Kidney (tissue), 13 donors: ENCODE measurements at regions not wholly inside any gene's neighbourhood (a gene's known extent, or its start where the extent isn't known, plus 50 kb on each side); places are given as distances from the start of the nearest gene placed in this dataset.

Experiments used
- DNase-seq, 5 donors: peaks; one replicate each; pipeline ENCODE4 v3.0.0-alpha.2; 2013 to 2020
- FAIRE-seq: peaks from 2 replicates; lab custom pipeline; 2012; peaks lifted over from hg19 to GRCh38; lab: Jason Lieb, UNC
- H3K27ac ChIP-seq, 2 donors: one replicate each; pipeline ENCODE4 v1.7.0; 2013; ENCODE audit warnings: low read depth in 2 of 2, low read length in 2 of 2, inconsistent platforms in 1 of 2
- H3K27me3 ChIP-seq: one replicate; pipeline ENCODE4 v1.7.1; 2013; ENCODE audit warnings: low read length, inconsistent platforms; ENCODE audit not compliant: control insufficient read depth, insufficient read depth
- H3K36me3 ChIP-seq, 3 donors: one replicate each; pipeline versions ENCODE4 v1.7.0 to v1.7.1; 2013; ENCODE audit warnings: low read length in 3 of 3, control low read depth in 1 of 3, inconsistent platforms in 1 of 3; ENCODE audit not compliant: insufficient read depth in 3 of 3, control insufficient read depth in 2 of 3
- H3K4me1 ChIP-seq, 3 donors: one replicate each; pipeline versions ENCODE4 v1.7.0 to v1.7.1; 2013; ENCODE audit warnings: low read length in 3 of 3, inconsistent platforms in 1 of 3, low read depth in 1 of 3; ENCODE audit not compliant: control insufficient read depth in 2 of 3, insufficient read depth in 2 of 3
- H3K4me3 ChIP-seq, 3 donors: one replicate each; pipeline versions ENCODE4 v1.7.0 to v1.8.1; 2013; ENCODE audit warnings: low read length in 3 of 3, control low read depth in 1 of 3, inconsistent platforms in 1 of 3
- H3K9ac ChIP-seq, 3 donors: one replicate each; pipeline versions ENCODE4 v1.7.0 to v1.7.1; 2013; ENCODE audit warnings: low read length in 3 of 3, control low read depth in 1 of 3, inconsistent platforms in 1 of 3
- H3K9me3 ChIP-seq, 3 donors: one replicate each; pipeline versions ENCODE4 v1.7.0 to v1.7.1; 2013; ENCODE audit warnings: low read length in 3 of 3, control low read depth in 1 of 3, inconsistent platforms in 1 of 3; ENCODE audit not compliant: control insufficient read depth in 2 of 3, insufficient read depth in 1 of 3
- CTCF ChIP-seq: IDR thresholded peaks from 3 replicates; pipeline ENCODE4 v1.5.1; 2012; ENCODE audit warnings: mild to moderate bottlenecking, moderate library complexity, borderline replicate concordance; ENCODE audit not compliant: insufficient read depth; ENCODE audit errors: extremely low read depth
- intact Hi-C: fragments of 100-400 bp; cut with DNase I; formaldehyde crosslinking; loops from one replicate; pipeline ENCODE4 v1.11.1; 2022
- donor health status: control.
- donor health status: control.
- donor health status: control.
- donor health status: control.
- donor health status: control.
- donor health status: DM: yes; HTN: yes; CAD: no.
- donor health status: Normal renal cell carcinoma (clear cell type).

GRCh38 chr6:50143011-50143719, 93.4 kb upstream of the DEFB112 start:
- DNase-seq, result no peak
- Histone ChIP-seq H3K4me1 (no peaks in the 10 kb centered on the region), H3K36me3 (no peaks in the 10 kb centered on the region), H3K27ac (no peak overlapping the region), H3K9ac (no peak overlapping the region), H3K27me3 (no peaks in the 10 kb centered on the region), H3K4me3 (no peak overlapping the region), H3K9me3 (no peaks in the 10 kb centered on the region)
- FAIRE-seq, result no peak
- no peak for TF ChIP-seq CTCF
- intact Hi-C loops, result no loop called here

- Histone ChIP-seq H3K27ac (no peak overlapping the region), H3K4me1 (no peaks in the 10 kb centered on the region), H3K9me3 (no peaks in the 10 kb centered on the region), H3K4me3 (no peak overlapping the region), H3K36me3 (no peaks in the 10 kb centered on the region), H3K9ac (no peak overlapping the region), H3K27me3 (no peaks in the 10 kb centered on the region)
- FAIRE-seq, result no peak
- DNase-seq, result peak in 1 of 5 donors; percentile 2
- intact Hi-C loops, result no loop called here
- peak; percentile 11 for TF ChIP-seq CTCF
Observed at GRCh38 chr6:50145125-50145524, 95.4 kb upstream of the DEFB112 start.

- DNase-seq (no peak), FAIRE-seq (no peak)
- Histone ChIP-seq H3K9me3 (no peaks in the 10 kb centered on the region), H3K36me3 (no peaks in the 10 kb centered on the region), H3K9ac (no peak overlapping the region), H3K4me1 (no peaks in the 10 kb centered on the region), H3K4me3 (no peak overlapping the region), H3K27me3 (no peaks in the 10 kb centered on the region), H3K27ac (no peak overlapping the region)
- intact Hi-C loops, result no loop called here
- no peak for TF ChIP-seq CTCF
Observed at GRCh38 chr6:50147371-50147770, 97.6 kb upstream of the DEFB112 start.

GRCh38 chr6:50180646-50181045, 130.9 kb upstream of the DEFB112 start:
- H3K27me3 ChIP-seq, result no peaks in the 10 kb centered on the region
- no peak for FAIRE-seq

More at GRCh38 chr6:50180646-50181045, 130.9 kb upstream of the DEFB112 start:
- Histone ChIP-seq H3K9me3 (no peaks in the 10 kb centered on the region), H3K36me3 (no peaks in the 10 kb centered on the region), H3K4me1 (no peaks in the 10 kb centered on the region), H3K4me3 (no peak overlapping the region), H3K27ac (no peak overlapping the region), H3K9ac (no peak overlapping the region)
- DNase-seq, result no peak
- TF ChIP-seq CTCF, result no peak
- intact Hi-C loops, result no loop called here
